DMS 273 (cell line): ENCODE measurements at regions not wholly inside any gene's neighbourhood (a gene's known extent, or its start where the extent isn't known, plus 50 kb on each side); places are given as distances from the start of the nearest gene placed in this dataset.
A peak's percentile ranks its signal among the peaks of the same experiment; 100 is the strongest.
"Not testable (repeated sequence)": the region's sequence is repeated elsewhere in the genome, so short reads cannot be mapped to it uniquely, and the experiment has no call there.

Source experiments
- DNase-seq: peaks from one replicate; lab custom pipeline; 2025; ENCODE audit not compliant: unreplicated experiment; lab: John Stamatoyannopoulos, UW

DNA sequence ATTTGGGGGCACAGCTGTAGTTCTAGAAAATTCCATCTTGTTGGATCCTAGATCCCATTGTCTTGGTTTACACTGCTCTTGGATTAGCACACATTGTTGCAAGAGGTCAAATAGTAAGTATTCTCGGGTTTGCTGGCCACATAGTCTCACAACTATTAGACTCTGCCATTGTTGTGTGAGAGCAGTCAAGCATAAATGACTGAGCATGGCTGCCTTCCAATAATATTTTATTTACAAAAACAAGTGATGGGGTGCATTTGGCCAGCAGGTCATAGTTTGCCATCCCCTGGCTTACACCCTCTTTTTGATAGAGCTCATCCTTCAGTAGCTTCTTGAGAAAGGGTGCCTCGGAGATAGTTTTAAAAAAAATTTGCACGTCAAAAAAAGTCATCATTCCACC lies 77.9 kb upstream of the ALX4 start:
- DNase-seq = no peak

DNA sequence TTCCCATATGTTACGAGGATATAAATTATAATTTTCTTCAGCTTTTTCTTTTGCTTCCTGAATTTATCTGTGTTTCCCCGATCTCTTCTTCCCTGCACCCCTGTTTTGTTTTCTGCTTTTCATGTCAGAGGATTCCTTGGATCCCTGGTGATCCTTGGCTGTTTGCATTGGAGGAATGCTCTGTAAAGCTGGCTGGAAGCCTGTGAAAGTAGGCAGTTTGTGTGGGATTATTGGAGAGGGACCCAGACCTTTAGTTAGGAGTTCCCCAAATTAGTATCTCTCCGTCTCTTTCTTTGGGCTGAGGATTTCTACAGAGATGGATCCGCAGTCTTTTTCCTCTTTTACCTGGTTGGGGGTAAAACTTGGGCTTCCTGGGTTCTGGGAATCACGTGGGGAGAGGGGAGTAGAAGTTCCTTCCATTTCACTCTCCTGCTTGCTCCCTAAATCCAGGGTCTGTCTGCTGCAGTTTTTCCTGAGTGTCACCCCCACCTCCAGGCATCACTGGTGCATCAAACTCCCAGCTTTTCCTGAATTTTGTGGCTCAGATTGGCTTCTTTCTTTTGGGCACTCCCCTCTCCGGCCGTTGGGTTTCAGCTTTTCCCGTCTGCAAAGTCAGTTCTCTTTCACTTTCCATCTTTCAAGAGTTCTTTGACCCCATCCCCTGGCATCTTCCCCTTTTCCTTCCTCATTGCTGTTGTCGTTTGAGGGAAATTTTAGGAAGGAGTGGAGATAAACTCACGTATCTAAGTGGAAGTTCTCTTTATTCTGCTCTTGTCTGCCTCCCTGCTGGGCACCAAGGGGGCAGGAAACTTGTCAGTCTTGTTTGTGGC lies 79.1 kb upstream of the ALX4 start:
- no peak for DNase-seq

DNA sequence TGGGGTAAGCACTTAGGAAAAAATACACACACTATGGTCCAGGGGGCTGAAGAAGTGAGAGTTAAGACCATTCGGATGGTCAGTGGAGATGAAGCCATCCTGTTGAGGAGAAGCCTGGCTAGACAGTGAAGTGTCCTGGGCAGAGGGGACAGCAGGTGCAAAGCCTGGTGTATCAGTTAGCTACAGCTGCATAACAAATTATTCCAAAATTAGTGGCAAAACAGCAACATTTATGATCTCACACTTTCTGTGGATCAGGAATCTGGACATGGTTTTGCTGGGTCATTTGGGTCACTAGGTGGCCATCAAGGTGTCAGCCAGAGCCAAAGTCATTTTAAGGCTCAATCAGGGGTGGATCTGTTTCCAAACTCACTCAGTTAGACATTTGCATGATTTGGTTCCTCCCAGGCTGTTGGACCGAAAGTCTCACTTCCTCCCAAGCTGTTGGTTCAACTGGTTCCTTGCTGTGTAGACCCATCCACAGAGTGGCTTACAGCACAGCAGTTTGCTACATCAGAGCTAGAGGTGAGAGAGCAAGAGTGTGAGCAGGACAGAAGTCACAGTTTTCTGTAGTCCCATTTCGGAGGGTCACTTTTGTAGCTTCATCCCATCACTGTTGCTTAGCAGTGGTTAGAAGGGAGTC lies 80.1 kb upstream of the ALX4 start:
- no peak for DNase-seq

DNA sequence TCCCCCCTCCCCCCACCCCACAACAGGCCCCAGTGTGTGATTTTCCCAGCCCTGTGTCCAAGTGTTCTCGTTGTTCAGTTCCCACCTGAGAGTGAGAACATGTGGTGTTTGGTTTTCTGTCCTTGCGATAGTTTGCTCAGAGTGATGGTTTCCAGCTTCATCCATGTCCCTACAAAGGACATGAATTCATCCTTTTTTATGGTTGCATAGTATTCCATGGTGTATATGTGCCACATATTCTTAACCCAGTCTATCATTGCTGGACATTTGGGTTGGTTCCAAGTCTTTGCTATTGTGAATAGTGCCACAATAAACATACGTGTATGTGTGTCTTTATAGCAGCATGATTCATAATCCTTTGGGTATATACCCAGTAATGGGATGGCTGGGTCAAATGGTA lies 81.1 kb upstream of the ALX4 start:
- DNase-seq = not testable (repeated sequence)

DNA sequence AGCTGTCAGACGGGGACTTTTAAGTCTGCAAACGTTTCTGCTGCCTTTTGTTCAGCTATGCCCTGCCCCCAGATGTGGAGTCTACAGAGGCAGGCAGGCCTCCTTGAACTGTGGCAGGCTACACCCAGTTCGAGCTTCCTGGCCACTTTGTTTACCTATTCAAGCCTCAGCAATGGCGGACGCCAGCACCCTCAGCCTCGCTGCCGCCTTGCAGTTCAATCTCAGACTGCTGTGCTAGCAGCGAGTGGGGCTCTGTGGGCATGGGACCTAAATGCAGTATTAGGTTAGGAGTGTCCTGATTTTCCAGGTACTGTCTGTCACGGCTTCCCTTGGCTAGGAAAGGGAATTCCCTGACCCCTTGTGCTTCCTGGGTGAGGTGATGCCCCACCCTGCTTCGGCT lies 86.8 kb upstream of the ALX4 start:
- DNase-seq = not testable (repeated sequence)

DNA sequence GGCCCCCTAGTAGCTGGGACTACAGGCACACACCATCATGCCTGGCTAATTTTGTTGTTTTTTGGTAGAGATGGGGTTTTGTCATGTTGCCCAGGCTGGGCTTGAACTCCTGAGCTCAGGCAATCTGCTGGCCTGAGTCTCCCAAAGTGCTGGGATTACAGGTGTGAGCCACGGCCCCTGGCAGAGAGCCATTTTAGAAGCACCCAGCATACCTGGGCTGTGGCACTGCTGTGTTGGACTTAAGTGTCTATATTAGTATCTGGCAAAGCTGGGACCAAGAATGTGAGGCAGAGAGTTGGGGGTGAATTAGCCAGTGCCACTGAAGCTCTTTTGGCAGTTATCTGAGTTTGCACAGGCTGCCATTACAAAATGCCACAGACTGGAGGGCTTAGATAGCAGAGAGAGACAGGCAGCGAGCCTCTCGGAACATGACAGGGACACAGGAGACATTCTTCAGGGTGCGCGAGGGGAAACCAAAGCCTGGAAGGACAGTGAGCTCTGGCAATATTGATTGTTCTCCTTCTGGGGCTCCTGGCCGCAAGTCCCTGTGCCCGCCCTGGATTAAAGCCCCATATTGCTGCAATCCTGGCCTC lies 87.7 kb upstream of the ALX4 start:
- no peak for DNase-seq

DNA sequence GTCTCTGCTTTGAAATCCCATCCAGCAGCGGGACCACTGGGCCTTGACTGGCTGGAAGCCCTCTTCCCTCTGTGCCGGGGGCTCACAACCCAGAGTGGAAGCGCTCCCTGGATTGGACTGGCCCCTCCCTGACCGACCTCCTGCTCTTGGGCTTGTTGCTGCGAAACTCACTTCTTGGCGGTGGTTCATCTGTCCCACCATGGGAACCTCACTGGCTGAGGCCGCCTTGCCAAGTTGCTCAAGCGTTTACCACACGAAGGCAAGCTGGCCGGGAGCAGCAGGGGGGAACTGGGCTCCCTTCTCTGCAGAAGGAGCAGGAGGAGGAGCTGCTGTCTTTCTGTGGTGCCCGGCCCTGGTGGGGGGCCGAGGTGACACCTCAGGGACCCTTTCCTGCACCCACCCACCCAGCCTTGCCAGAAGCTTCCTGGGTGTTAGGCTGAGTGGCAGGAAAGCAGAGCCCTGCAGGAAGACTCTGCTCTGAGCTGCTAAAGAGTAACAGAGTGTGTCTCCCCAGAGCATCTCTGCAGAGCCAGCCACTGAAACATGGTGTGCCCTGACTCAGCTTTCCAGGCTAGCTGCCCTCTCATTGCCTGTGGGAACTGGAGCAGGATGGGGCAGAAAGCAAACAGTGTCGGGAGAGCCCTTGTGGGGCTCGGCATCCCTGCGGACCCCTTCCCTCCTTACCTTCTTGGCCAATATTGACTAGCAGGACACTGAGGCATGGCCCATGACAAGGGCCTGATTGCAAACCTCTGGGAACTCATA lies 88.5 kb upstream of the ALX4 start:
- peak; percentile 34 for DNase-seq

DNA sequence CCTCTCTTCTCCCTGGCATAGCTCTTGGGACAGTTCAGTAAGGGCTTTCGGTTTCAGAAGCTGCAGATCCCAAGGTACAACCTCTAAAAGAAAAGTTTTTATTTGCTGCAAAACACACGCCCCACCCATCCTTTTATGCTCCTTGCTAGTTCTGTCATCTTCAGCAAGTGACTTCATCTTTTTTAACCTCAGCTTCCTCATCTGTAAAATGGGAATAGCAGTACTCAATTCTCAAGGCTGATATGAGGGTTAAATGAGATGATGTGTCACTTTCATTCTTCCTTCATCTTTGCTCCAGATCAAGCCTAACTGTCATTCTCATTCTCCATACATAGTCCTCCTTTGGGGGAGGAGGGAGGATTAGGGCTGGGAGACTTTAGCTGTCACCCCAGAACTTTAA lies 90.0 kb upstream of the ALX4 start:
- no peak for DNase-seq

DNA sequence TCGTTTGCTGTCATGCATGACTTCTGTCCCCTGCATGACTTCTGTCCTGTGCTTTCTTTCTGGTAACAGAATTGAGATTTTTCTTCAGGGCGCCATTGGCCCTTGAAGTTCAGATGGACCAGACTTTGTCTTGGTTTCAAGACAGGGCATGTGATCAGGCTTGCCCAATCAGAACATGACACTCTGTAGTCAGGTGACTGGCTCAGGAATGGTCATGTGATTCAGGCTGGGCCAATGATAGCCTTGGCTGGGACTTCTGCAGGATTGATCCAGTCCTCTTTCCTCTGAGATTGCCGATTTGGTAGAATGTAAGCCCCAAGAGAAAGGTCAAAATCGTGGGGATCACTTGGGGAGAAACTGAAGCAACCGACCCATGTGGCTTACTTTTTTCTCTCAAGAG lies 90.5 kb upstream of the ALX4 start:
- no peak for DNase-seq

DNA sequence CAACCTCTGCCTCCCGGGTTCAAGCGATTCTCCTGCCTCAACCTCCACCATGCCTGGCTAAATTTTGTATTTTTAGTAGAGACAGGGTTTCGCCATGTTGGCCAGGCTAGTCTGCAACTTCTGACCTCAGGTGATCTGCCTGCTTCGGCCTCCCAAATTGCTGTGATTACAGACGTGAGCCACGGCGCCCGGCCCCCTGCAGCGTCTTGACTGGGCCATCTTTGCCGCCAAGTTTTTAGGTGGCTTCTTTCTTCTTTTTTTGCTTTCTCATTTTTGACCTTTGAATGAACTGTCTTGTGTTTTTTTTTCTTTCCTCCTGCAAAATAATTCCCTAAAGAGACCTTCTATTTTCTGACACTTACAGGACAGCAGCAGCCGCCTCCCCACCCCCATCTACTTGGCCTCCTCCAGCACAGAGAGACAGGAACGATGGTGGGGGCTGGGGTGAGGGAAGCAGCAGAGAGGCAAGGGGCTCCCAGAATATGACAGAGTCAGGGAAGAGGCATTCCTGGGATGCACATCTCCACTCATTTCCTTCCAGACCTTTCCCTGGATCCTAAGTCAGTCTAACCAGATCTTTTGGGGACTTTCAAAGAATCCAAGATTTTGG lies 92.6 kb upstream of the ALX4 start:
- no peak for DNase-seq

DNA sequence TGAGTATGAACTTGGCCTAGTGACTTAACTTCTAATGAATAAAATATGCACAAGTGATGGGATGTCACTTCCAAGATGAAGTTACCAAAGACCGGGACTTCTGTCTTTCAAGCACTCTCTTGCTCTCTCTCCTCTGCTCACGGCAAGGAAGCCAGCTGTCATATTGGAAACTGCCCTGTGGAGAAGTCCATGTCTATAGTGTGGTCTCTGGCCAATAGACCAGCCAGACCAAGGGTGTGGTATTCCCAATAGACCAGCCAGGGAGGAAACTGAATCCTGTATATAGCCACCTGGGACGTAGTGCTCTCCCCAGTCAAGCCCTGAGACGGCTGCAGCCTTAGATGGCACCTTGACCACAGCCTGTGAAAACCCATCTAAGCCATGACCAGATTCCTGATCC lies 93.2 kb upstream of the ALX4 start:
- no peak for DNase-seq

DNA sequence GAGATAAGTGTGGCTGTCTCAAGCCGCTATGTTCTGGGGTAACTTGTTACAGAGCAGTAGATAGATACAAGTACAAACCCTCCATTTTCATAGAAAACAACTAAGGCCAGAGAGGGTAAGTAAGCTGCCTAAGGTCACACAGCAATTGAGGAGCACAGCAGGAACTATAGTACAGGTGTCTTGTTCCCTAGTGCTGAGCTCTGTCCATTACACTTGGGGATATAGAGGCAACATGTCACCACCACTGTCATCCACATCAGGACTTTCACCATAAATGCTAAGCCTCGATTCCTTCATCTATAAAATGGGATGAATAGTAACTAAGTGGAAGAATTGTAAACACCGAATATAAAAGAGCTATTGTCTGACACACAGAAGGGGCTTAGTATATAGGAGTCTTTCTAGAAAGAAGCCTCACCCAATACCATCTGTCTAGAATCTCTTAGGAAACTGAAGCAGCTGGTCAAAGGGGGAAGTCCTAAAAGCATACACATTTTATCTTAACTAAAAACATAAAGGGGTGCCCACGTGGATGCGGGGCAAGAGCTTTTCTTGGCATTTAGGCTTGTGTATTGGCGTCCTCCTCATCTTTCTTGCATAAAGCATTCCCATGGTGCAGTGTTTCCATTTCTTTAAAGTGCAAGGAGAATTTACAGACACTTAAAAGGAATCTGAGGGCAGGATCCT lies 93.8 kb upstream of the ALX4 start:
- peak; percentile 64 for DNase-seq

DNA sequence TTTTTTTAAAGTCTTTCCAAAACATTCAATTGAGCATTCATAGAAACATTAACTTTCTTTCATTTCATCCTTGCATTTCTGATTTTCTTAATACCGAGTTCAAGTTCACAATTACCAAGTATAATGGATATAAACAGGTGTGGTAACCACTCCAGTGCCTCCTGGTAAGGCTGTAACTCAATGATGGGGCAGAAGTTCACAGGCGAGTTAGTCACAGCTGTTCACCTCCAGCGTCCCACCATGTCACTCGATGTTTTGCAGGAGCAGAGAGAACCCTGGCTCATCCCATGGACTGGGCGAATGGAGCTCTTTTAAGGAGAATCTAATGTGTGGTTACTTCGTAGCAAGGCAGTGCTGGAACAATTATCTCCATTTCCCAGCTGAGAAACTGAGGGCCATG lies 94.4 kb upstream of the ALX4 start:
- DNase-seq = peak; percentile 68

DNA sequence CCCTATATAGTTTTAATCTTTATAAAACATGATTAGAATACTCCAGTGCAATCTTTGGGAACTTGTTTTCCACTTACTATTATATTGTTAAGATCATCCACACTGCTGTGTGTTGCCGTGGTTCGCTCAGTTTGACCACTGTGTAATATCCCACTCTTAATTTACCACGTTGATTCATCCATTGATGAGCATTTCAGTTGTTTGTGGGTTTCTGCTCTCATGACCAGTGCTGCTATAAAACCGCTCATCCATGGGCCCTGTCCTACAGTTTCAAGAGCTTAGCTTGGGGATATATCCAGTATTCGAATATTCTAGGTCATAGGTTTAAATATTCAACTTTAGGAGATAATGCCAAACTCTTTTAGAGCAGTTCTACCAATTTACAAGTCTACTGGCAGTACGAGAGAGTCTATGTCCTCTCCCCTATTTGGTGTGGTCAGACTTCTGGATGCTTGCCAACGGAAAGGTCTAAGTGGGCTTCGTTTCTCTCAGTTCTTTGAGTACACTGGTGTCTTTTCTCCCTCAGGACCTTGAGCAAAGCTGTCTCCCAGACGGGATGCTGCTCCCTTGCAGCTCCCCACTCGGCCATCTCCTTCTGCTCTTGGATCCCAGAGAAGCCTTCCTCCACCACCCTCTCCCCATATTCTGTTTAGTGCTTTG lies 94.9 kb upstream of the ALX4 start:
- DNase-seq = no peak

DNA sequence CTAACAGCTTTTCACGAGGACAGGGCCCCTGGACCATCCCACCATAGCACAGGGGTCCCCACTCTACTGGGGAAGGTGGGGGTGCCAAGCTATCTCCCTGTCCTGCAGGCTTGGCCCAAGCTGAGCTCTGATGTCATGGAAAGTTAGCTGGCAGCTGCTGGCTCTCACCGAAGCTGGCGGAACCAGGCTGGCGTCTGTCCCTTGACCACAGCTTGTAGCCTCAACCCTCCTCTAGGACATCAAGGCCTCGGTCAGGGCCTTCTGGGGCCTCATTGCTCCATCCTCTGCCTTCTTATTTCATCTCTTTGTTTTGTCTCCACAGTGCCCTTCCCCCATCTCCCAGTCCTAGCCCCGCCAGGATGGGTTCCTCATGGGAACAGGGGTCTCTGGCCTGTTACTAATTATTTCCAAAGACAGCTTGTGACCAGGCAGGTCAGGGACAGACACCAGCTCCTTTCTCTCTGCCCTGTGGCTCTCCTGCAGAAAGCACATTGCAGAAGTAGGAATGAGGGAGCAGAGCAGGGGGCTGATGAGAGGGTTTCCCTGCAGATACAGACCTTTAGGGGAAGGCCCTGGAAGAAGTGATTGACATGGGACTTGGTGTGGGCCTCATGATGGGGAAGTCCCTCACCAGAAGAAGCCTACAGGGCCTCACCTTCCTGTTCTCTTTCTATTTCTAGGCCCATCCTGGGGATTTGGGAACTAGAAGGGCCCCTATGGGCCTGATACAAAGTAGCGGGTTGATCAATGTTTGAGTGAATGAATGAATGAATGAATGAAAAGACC lies 97.5 kb upstream of the ALX4 start:
- no peak for DNase-seq

DNA sequence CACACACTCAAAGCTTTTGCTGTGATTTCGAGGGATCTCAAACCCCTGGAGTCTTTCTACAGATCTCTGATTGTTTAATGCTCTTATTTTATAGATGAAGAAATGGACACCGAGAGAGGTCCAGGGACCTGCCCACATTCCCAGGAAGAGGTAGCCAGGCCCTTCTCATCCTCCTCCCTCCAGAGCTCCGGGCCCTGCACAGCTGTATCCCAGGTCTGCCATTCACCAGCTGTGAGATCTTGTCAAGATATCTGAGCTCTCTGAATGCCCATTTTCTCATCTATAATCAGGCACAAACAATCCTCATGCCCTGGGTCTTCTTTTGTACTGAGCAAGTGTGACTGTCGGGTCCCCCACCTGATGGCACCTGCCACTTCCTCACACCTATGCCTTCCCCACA lies 98.2 kb upstream of the ALX4 start:
- DNase-seq = no peak

DNA sequence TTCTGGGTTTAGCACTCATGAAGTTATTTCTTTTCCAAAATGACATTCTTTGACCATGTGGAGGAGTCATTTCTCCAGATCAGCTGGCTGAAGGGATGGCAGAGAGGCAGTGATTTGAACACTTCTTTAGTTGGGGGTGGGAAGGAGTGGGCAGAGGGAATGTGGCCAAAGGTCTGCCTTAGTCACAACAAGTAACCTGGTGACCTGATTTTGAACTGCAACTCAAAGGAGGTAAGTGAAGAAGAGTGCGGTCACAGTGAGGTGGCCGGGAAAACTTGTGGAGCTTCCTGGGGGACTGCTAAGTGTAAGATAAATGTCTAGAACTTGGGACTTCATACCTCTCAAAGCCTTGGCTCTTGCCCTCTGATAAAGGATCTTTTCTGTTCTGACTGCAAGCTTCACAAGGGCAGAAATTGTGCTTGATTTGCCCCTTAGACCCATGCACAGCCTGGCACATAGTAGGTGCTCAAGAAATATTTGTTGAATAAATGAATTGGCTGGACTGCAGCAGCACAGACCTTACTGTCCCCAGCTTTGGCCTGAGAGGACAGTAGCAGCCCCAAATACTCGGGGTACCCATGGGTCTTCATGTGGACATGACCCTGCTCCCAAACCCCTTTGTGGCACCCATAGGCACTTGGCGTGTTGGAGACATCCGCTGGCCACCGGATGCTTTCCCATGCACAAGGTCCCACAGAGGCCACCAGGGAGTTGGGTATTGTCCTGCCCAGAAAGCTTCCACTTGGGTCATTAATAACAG lies 99.0 kb upstream of the ALX4 start:
- no peak for DNase-seq

DNA sequence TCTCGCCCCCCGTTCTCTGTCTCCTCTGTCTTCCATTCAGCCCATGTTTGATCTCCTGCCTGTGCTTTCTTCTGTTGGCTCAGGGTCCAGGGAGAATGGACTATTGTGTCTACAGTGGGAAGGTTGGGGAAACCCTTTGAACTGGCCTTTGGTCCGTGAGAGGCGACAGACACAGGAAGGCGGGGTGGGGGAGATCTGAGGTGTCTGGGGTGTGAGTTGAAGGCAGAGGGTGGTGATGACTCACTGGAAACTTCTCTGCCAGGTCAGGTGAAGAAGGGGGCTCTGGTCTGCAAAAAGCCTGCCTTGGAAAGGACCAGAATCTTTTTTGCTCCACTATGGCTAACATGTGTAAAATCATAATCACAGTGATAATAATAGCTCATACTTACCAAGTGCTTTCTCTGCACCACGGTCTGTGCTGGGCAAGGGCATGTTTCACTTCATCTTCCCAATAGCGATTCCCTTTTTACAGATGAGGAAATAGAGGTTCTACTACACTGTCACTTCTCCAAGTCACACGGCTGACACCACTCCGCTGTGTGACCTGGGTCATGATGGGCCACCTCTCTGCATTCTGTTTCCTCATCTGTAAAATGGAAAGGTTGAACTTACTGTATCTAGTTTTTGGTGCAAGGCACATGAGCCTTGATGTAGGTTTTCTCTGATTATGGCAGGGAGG lies 99.8 kb upstream of the ALX4 start:
- DNase-seq = no peak
